Left lung (tissue), 4 donors: ENCODE measurements at regions not wholly inside any gene's neighbourhood (a gene's known extent, or its start where the extent isn't known, plus 50 kb on each side); places are given as distances from the start of the nearest gene placed in this dataset.

Experiments
- ATAC-seq: fragments of 200-7000 bp; cut with Tn5 transposase; one replicate; pipeline ENCODE4 v1.9.1; 2020; ENCODE audit warnings: moderate library complexity
- DNase-seq, 4 donors: peaks; one replicate each; pipeline ENCODE4 v3.0.0-alpha.2; 2013 to 2020
- H3K27ac ChIP-seq, 2 donors: fragments of 200-600 bp; sonication (generic) in 1 of 2; one replicate each; pipeline versions ENCODE4 v1.5.0 to v1.8.0; 2020 to 2021
- H3K27me3 ChIP-seq, 2 donors: fragments of 200-600 bp; sonication (generic) in 1 of 2; one replicate each; pipeline versions ENCODE4 v1.5.0 to v1.8.0; 2020 to 2021
- H3K36me3 ChIP-seq, 2 donors: fragments of 200-600 bp; sonication (generic) in 1 of 2; one replicate each; pipeline versions ENCODE4 v1.5.0 to v1.8.0; 2020 to 2021
- H3K4me1 ChIP-seq, 2 donors: fragments of 200-600 bp; one replicate each; pipeline ENCODE4 v1.8.0; 2021
- H3K4me3 ChIP-seq, 2 donors: fragments of 200-600 bp; sonication (generic) in 1 of 2; one replicate each; pipeline versions ENCODE4 v1.5.0 to v1.8.0; 2020 to 2021; ENCODE audit warnings: mild to moderate bottlenecking in 1 of 2
- H3K9me3 ChIP-seq, 2 donors: fragments of 200-600 bp; sonication (generic) in 1 of 2; one replicate each; pipeline versions ENCODE4 v1.5.0 to v1.8.0; 2020 to 2021
- intact Hi-C, 2 donors: fragments of 100-400 bp; cut with DNase I; formaldehyde crosslinking; loops; one replicate each; pipeline versions ENCODE4 v1.11.2 to v1.14.2; 2022
- TF ChIP-seq, protein P1 (sequence below), 2 donors: fragments of 200-600 bp; sonication (generic) in 1 of 2; IDR thresholded peaks; one replicate each; pipeline versions ENCODE4 v1.5.0 to v1.8.0; 2021; ENCODE audit warnings: antibody characterized with exemption in 2 of 2
- donor health status: DM: no; HTN: yes; CAD: no.
- donor health status: DM: no; HTN: no; CAD: no.

DNA sequence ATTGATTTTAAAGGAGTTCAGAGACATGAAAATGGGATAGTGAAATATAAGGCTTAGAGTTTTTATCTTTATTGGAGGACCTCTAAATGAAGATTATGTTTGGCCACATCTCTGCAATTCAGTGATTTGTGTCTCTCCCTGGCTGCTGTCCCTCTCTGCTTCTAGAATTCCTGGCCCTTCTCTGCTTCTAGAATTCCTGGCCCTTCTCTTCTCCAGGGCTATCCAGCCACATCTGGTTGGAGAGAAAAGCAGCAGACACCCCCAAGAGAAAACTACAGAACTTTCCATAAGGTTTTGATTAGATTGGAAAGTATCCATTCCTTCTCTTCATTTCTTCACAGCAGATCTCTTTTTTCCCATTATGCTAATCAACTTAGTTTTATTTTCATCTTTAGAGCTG lies 135.5 kb downstream of the NPY start:
- Histone ChIP-seq H3K4me1 (no peaks in the 10 kb centered on the region), H3K36me3 (no peaks in the 10 kb centered on the region), H3K9me3 (no peaks in the 10 kb centered on the region), H3K27ac (no peak overlapping the region), H3K27me3 (no peaks in the 10 kb centered on the region), H3K4me3 (no peak overlapping the region)
- TF ChIP-seq, protein P1, sequence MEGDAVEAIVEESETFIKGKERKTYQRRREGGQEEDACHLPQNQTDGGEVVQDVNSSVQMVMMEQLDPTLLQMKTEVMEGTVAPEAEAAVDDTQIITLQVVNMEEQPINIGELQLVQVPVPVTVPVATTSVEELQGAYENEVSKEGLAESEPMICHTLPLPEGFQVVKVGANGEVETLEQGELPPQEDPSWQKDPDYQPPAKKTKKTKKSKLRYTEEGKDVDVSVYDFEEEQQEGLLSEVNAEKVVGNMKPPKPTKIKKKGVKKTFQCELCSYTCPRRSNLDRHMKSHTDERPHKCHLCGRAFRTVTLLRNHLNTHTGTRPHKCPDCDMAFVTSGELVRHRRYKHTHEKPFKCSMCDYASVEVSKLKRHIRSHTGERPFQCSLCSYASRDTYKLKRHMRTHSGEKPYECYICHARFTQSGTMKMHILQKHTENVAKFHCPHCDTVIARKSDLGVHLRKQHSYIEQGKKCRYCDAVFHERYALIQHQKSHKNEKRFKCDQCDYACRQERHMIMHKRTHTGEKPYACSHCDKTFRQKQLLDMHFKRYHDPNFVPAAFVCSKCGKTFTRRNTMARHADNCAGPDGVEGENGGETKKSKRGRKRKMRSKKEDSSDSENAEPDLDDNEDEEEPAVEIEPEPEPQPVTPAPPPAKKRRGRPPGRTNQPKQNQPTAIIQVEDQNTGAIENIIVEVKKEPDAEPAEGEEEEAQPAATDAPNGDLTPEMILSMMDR (IDR thresholded peaks at IDR 0.05), result no peak
- no peak for ATAC-seq
- intact Hi-C loops, result no loop called here
- no peak for DNase-seq

DNA sequence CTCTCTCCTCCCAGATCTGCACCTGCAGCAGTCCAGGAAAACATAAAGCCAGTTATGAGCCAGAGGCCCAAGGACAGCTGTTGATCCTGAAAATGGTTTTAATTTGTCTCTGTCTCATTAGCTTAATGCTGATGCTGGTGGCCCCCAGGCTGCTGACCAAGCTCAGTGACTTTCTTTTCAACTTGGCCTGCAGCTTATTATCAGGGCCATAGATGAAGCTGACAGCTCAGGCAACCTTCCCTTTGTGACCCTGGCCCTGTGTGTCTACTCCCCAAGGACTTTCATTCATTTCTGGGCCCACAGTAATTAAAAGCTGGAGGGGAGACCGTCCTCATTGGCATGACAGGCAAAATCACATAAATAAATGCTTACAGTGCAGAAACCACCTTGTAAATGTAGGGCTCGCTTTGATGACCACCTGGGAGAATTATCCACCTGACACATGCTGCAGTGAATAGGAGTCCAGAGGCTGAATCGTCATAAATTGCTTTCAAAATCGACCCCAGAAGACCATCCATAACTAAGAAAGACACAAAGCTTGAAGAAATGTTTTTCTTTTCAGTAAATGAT lies 138.5 kb downstream of the NPY start:
- H3K27ac ChIP-seq, result no peak overlapping the region
- H3K27me3 ChIP-seq, result no peaks in the 10 kb centered on the region
- intact Hi-C loops, result no loop called here
- H3K9me3 ChIP-seq, result peaks cover 0 to 10% of the 10 kb centered on the region in 2 donors
- no peak for DNase-seq
- no peak overlapping the region for H3K4me3 ChIP-seq
- no peak for ATAC-seq
- TF ChIP-seq, protein P1 (IDR thresholded peaks at IDR 0.05), result no peak
- H3K4me1 ChIP-seq, result no peaks in the 10 kb centered on the region
- H3K36me3 ChIP-seq, result no peaks in the 10 kb centered on the region

DNA sequence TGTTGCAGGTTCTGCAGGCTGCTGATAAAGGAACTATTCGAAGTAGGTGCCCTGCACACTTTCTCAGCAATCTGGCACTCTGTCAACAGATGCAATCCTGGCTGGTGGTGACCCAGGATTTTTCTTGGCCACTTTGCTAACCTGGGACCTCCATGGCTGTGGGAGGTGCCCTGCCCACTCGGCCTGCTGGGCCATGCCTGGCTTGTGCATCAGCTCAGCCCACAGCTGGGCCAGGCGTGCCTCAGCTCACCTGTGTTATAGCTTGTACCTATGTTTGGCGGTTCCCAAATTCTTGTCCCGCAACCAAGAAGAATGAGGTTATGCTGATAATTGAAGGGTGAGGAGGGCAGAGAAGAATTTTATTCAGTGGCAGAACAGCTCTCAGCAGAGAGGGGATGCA lies 141.7 kb downstream of the NPY start:
- Histone ChIP-seq H3K4me1 (no peaks in the 10 kb centered on the region), H3K27me3 (no peaks in the 10 kb centered on the region), H3K27ac (no peak overlapping the region), H3K4me3 (no peak overlapping the region), H3K9me3 (peaks cover 0 to 10% of the 10 kb centered on the region in 2 donors), H3K36me3 (no peaks in the 10 kb centered on the region)
- intact Hi-C loops, result no loop called here
- ATAC-seq (no peak), DNase-seq (no peak)
- TF ChIP-seq, protein P1 (IDR thresholded peaks at IDR 0.05), result no peak

DNA sequence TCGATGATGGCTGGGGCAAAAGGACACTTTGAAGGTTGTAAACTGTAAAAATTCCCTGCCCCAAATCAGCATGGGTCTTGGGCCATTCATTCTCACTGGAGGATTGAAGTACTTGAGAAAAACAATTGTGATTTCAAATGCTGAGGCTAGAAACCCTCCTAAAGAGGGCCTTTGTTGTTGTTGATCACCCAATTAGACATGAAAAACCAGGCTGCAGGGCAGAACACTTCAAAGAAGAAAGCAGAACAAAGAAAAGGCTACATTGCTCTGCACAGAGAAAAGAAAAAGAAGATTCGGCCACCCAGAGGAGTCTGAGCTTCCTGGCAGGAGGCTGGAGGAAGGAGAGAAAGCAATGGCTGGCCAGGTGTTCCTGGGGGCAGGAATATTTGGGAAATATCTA lies 143.1 kb downstream of the NPY start:
- peaks cover 0 to 10% of the 10 kb centered on the region in 2 donors for H3K9me3 ChIP-seq
- H3K4me1 ChIP-seq, result no peaks in the 10 kb centered on the region
- no peaks in the 10 kb centered on the region for H3K36me3 ChIP-seq
- intact Hi-C loops, result no loop called here
- no peak for DNase-seq
- no peak for ATAC-seq
- H3K27ac ChIP-seq, result no peak overlapping the region
- TF ChIP-seq, protein P1 (IDR thresholded peaks at IDR 0.05), result no peak
- no peaks in the 10 kb centered on the region for H3K27me3 ChIP-seq
- no peak overlapping the region for H3K4me3 ChIP-seq

DNA sequence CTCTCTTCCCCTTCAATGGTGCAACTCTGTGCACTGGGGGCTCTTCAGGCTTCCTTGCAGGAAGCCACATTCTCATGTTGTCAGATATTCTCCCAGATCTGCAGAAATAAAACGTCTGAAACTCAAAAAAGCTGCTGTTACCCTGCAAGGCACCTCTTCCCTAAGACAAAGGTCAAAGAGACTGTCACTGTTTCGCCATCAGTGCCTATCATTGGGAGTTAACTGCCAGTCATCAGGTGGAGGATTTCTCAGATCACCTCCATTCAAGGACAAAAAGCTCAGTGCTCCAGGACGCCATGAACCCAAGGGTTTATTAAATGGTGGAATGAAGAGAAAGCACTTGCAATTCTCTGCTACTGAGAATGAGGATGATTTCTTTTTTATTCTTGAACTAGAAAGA lies 144.6 kb upstream of the PALS2 start:
- H3K9me3 ChIP-seq, result peaks cover 0 to 10% of the 10 kb centered on the region in 2 donors
- TF ChIP-seq, protein P1 (IDR thresholded peaks at IDR 0.05), result no peak
- H3K4me3 ChIP-seq, result no peak overlapping the region
- intact Hi-C loops, result no loop called here
- DNase-seq (no peak), ATAC-seq (no peak)
- H3K27me3 ChIP-seq, result no peaks in the 10 kb centered on the region
- H3K4me1 ChIP-seq, result no peaks in the 10 kb centered on the region
- no peaks in the 10 kb centered on the region for H3K36me3 ChIP-seq
- H3K27ac ChIP-seq, result no peak overlapping the region
